Activated CD8-positive, alpha-beta memory T cell treated with anti-CD3 and anti-CD28 coated beads, Interleukin-2, amount 10 ng/mL, durations not matched to agents 7 days and 5 days (primary cell): ENCODE measurements at regions not wholly inside any gene's neighbourhood (a gene's known extent, or its start where the extent isn't known, plus 50 kb on each side); places are given as distances from the start of the nearest gene placed in this dataset.

Source experiments
- ATAC-seq: fragments of 150-1000 bp; cut with Tn5 transposase; one replicate; pipeline ENCODE4 v1.10.0; 2021; ENCODE audit warnings: moderate library complexity
- CTCF ChIA-PET: fragments of 350-600 bp; sonication (Branson Sonifier 250); formaldehyde crosslinking; loops from one replicate; lab custom pipeline; 2021; ENCODE audit warnings: antibody characterized with exemption; lab: Charles Lee
- DNase-seq: peaks from one replicate; pipeline ENCODE4 v3.0.0-alpha.2; 2020
- H3K27ac Mint-ChIP-seq: one replicate; pipeline ENCODE4 v1.8.0; 2021; ENCODE audit warnings: mild to moderate bottlenecking, mixed read lengths
- H3K27me3 Mint-ChIP-seq: one replicate; pipeline ENCODE4 v1.8.0; 2021; ENCODE audit warnings: mixed read lengths
- H3K36me3 Mint-ChIP-seq: one replicate; pipeline ENCODE4 v1.8.0; 2021; ENCODE audit warnings: mild to moderate bottlenecking, mixed read lengths
- H3K4me1 Mint-ChIP-seq: one replicate; pipeline ENCODE4 v1.8.0; 2021; ENCODE audit warnings: mixed read lengths
- H3K4me3 Mint-ChIP-seq: one replicate; pipeline ENCODE4 v1.8.0; 2021; ENCODE audit warnings: mild to moderate bottlenecking, moderate library complexity, mixed read lengths
- H3K9me3 Mint-ChIP-seq: one replicate; pipeline ENCODE4 v1.8.0; 2022; ENCODE audit warnings: low read depth, mixed read lengths

DNA sequence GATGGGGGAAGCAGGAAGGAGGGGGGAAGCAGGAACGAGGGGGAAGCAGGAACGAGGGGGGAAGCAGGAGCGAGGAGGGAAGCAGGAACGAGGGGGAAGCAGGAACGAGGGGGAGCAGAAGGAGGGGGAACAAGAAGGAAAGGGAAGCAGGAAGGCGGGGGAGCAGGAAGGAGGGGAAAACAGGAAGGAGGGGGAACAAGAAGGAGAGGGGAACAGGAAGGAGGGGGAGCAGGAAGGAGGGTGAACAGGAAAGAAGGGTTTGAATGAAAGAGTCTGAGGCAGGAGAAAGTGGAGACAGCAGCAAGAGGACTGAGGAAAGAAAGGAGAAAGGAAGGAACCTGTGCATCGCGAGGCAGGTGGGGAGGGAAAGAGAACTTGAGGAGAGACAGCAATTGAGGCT is 256.6 kb downstream of the PTEN start:
- Mint-ChIP-seq H3K4me3 (no peak overlapping the region), H3K36me3 (peaks cover under 1% of the 10 kb centered on the region), H3K9me3 (no peaks in the 10 kb centered on the region), H3K4me1 (peaks cover 10% of the 10 kb centered on the region), H3K27ac (no peak overlapping the region), H3K27me3 (peaks cover 4% of the 10 kb centered on the region)
- DNase-seq (no peak), ATAC-seq (no peak)
- CTCF ChIA-PET: interaction anchor here (1.4 kb wide), 1 partner anchor 255 kb away, joined by 5 read pairs; no protein-coding TSS in a partner anchor

DNA sequence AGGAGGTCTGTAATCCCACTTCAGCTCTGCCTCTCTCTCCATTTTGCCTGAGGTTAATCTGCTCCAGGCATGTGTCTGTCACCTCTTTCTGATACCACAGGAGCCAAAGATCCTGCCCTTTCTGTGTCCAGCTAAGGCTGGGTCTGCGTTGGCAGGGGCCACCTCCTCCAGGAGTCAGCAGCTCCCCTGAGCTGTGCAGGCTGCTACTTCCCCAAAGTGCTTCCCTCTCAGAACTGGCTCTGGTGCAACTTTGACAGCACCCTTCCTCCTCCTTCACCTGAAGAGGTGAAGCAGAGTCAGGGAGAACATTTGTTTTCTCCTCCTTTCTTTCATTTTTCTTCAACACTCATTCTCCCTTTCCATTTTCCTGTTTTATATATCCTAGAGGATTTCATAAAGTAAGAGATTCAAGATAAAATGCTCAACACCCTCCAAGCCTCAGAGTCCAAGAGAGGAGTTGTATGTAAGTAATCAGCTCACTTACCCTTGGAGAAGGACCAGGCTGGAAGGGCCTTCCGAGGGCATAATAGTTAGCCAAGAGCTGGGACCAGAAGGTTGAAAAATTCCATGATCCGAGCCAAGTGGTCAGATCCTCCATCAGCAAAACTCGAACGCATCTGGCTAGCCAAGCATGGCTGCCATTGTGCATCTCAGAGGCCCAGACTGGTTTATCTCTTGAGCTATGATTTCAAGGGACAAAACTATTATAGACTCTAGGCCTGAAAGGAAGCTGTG is 257.3 kb downstream of the PTEN start:
- ATAC-seq (no peak), DNase-seq (no peak)
- Mint-ChIP-seq H3K4me3 (no peak overlapping the region), H3K27me3 (peaks cover 7% of the 10 kb centered on the region), H3K36me3 (peaks cover 3% of the 10 kb centered on the region), H3K4me1 (peaks cover 10% of the 10 kb centered on the region), H3K9me3 (peaks cover 2% of the 10 kb centered on the region), H3K27ac (no peak overlapping the region)
- CTCF ChIA-PET: interaction anchor here (1.0 to 1.4 kb wide), 3 partner anchors 29 to 255 kb away, joined by 3 to 5 read pairs (median 3); no protein-coding TSS in a partner anchor

- Mint-ChIP-seq H3K36me3 (peaks cover 3% of the 10 kb centered on the region), H3K27ac (no peak overlapping the region), H3K4me1 (peaks cover 10% of the 10 kb centered on the region), H3K9me3 (peaks cover 3% of the 10 kb centered on the region), H3K4me3 (no peak overlapping the region), H3K27me3 (peaks cover 7% of the 10 kb centered on the region)
- CTCF ChIA-PET: interaction anchor here (1.0 to 1.4 kb wide), 3 partner anchors 30 to 256 kb away, joined by 3 to 5 read pairs (median 3); no protein-coding TSS in a partner anchor
- DNase-seq (no peak), ATAC-seq (no peak)
Measured at GRCh38 chr10:88121361-88121760, 257.9 kb downstream of the PTEN start.

DNA sequence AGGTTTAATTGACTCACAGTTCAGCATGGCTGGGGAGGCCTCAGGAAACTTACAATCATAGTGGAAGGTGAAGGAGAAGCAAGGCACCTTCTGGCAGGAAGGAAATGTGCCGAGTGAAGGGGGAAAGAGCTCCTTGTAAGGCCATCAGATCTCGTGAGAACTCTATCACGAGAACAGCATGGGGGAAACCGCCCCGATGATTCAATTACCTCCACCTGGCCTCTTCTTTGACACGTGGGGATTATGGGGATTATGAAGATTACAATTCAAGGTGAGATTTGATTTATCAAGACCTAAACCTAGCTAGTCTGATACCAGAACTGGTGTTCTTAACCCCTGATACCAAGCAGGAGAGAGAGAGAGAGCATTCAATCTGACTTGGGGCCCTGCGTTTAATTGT is 258.7 kb downstream of the PTEN start:
- CTCF ChIA-PET: interaction anchor here (1.3 kb wide), 1 partner anchor 28 kb away, joined by 3 read pairs; no protein-coding TSS in a partner anchor
- DNase-seq: no peak
- ATAC-seq: no peak

DNA sequence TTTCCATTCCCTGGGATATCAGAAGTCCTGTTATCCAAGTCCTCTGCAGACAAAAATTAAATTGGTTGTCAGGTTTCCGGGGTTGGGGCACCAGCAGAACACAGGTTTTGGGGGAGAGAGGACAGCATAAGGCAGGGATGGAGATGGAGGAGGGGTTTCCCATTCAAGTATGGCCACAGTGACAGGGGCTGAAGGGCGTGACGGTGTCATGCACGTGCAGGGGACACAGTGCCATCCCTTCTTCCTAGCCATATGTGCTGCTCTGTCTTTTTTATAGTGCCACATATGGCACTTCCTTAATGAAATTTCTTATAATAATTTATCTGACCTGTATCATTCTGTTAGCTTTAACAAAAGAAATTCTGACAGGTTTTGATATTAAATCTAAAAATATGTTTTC is 259.2 kb downstream of the PTEN start:
- CTCF ChIA-PET: interaction anchor here (1.3 kb wide), 1 partner anchor 28 kb away, joined by 3 read pairs; no protein-coding TSS in a partner anchor
- Mint-ChIP-seq H3K4me1 (peaks cover 14% of the 10 kb centered on the region), H3K36me3 (peaks cover 3% of the 10 kb centered on the region), H3K4me3 (no peak overlapping the region), H3K27ac (no peak overlapping the region), H3K9me3 (peaks cover 3% of the 10 kb centered on the region), H3K27me3 (peaks cover 7% of the 10 kb centered on the region)
- DNase-seq (no peak), ATAC-seq (no peak)

More for the DNA sequence above, 258.7 kb downstream of the PTEN start:
- Mint-ChIP-seq H3K4me1 (peaks cover 12% of the 10 kb centered on the region), H3K36me3 (peaks cover 3% of the 10 kb centered on the region), H3K4me3 (no peak overlapping the region), H3K9me3 (peaks cover 3% of the 10 kb centered on the region), H3K27ac (no peak overlapping the region), H3K27me3 (peaks cover 7% of the 10 kb centered on the region)

GRCh38 chr10:88125766-88126165 is 262.3 kb downstream of the PTEN start:
- CTCF ChIA-PET: interaction anchor here (0.5 kb wide), 1 partner anchor 146 kb away, joined by 3 read pairs; no protein-coding TSS in a partner anchor

GRCh38 chr10:88126699-88127098 is 263.3 kb downstream of the PTEN start:
- Mint-ChIP-seq H3K4me1 (peaks cover 5% of the 10 kb centered on the region), H3K36me3 (peaks cover 3% of the 10 kb centered on the region), H3K27ac (no peak overlapping the region), H3K9me3 (peaks cover 3% of the 10 kb centered on the region), H3K4me3 (no peak overlapping the region), H3K27me3 (peaks cover 7% of the 10 kb centered on the region)
- DNase-seq (no peak), ATAC-seq (no peak)
- CTCF ChIA-PET: no interaction called here

More at GRCh38 chr10:88125766-88126165, 262.3 kb downstream of the PTEN start:
- peaks cover 6% of the 10 kb centered on the region for H3K4me1 Mint-ChIP-seq
- no peak for ATAC-seq
- no peak overlapping the region for H3K4me3 Mint-ChIP-seq
- H3K36me3 Mint-ChIP-seq: peaks cover 3% of the 10 kb centered on the region
- H3K9me3 Mint-ChIP-seq: peaks cover 3% of the 10 kb centered on the region
- H3K27ac Mint-ChIP-seq: no peak overlapping the region
- no peak for DNase-seq
- H3K27me3 Mint-ChIP-seq: peaks cover 7% of the 10 kb centered on the region

DNA sequence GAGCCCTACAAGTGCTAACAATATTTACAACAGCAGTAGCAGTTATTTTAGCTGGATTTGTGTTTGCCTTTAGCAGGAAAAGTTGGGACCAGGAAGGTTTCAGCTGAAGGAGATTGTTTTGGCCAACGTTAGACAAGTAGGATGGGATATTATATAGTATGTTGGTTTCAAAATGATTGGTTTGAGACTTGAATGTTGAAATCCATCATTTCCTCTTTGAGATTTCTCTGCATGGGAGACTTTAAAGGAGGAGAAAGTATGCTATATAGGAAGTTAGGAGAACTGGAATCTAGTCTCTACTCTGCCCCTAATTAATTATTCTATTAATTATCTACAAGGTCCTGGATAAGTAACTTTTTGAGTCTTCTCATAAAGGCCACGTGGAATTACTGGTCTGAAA is 263.8 kb downstream of the PTEN start:
- Mint-ChIP-seq H3K4me1 (peaks cover 5% of the 10 kb centered on the region), H3K4me3 (no peak overlapping the region), H3K27ac (no peak overlapping the region), H3K36me3 (peaks cover 3% of the 10 kb centered on the region), H3K27me3 (peaks cover 7% of the 10 kb centered on the region), H3K9me3 (peaks cover 3% of the 10 kb centered on the region)
- CTCF ChIA-PET: no interaction called here
- no peak for ATAC-seq
- DNase-seq: no peak

DNA sequence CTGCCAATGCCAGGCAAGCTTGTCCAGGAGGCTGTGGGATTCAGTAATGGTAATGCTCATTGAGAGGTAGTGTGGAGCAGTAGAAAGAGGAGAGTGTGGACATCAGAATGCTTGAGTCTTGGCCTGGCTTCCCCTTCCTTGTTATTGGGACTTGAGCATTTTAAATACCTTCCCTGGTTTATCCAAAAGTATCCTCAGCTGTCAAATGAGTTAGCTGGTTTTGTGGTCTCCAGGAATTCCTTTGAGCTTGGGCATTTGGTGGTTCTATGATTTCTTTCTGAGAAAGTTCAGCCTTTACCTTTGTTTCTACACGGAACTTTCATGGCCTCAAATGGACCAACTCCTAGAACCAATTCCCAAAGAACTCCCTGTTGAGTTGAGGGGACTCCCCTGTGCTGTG is 264.3 kb downstream of the PTEN start:
- no peak for ATAC-seq
- Mint-ChIP-seq H3K4me3 (no peak overlapping the region), H3K27me3 (peaks cover 7% of the 10 kb centered on the region), H3K4me1 (peaks cover 5% of the 10 kb centered on the region), H3K36me3 (peaks cover 3% of the 10 kb centered on the region), H3K9me3 (peaks cover 3% of the 10 kb centered on the region), H3K27ac (no peak overlapping the region)
- CTCF ChIA-PET: interaction anchor here (1.9 kb wide), 1 partner anchor 10 kb away, joined by 7 read pairs; no protein-coding TSS in a partner anchor
- DNase-seq: no peak

DNA sequence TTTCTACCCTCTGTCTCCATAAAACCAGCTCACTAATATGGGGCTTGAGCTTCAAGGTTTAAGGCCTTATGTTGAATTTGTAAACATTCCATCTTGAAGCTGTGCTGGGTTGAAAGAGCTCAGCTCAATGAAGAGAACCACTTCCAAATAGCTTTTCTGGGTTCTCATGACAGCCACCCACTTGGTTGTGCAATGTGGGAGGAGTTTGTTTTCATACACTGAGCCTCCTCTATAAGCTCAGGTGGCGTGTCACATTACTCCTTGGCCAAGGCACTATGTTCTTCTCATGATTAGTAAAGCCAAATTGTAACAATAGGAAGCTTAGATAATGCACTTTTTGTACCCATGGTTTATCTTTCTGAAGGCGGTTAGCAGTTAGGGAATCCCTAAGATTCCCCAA is 265.6 kb downstream of the PTEN start:
- no peak for DNase-seq
- peaks cover 4% of the 10 kb centered on the region for H3K27me3 Mint-ChIP-seq
- peaks cover 5% of the 10 kb centered on the region for H3K4me1 Mint-ChIP-seq
- H3K4me3 Mint-ChIP-seq: no peak overlapping the region
- ATAC-seq: no peak
- CTCF ChIA-PET: interaction anchor here (1.9 kb wide), 1 partner anchor 12 kb away, joined by 7 read pairs; no protein-coding TSS in a partner anchor
- no peak overlapping the region for H3K27ac Mint-ChIP-seq
- peaks cover 3% of the 10 kb centered on the region for H3K9me3 Mint-ChIP-seq
- H3K36me3 Mint-ChIP-seq: peaks cover 3% of the 10 kb centered on the region

GRCh38 chr10:88130912-88131311 is 267.5 kb downstream of the PTEN start:
- Mint-ChIP-seq H3K9me3 (peaks cover 3% of the 10 kb centered on the region), H3K27ac (no peak overlapping the region), H3K4me1 (peaks cover 5% of the 10 kb centered on the region), H3K4me3 (no peak overlapping the region), H3K27me3 (no peaks in the 10 kb centered on the region), H3K36me3 (peaks cover 3% of the 10 kb centered on the region)
- DNase-seq: no peak
- no peak for ATAC-seq
- CTCF ChIA-PET: no interaction called here

GRCh38 chr10:88131511-88132139 is 268.2 kb downstream of the PTEN start:
- Mint-ChIP-seq H3K27ac (no peak overlapping the region), H3K9me3 (peaks cover 3% of the 10 kb centered on the region), H3K4me1 (peaks cover 4% of the 10 kb centered on the region), H3K36me3 (peaks cover 3% of the 10 kb centered on the region), H3K27me3 (no peaks in the 10 kb centered on the region), H3K4me3 (no peak overlapping the region)
- CTCF ChIA-PET: no interaction called here
- DNase-seq (no peak), ATAC-seq (no peak)

DNA sequence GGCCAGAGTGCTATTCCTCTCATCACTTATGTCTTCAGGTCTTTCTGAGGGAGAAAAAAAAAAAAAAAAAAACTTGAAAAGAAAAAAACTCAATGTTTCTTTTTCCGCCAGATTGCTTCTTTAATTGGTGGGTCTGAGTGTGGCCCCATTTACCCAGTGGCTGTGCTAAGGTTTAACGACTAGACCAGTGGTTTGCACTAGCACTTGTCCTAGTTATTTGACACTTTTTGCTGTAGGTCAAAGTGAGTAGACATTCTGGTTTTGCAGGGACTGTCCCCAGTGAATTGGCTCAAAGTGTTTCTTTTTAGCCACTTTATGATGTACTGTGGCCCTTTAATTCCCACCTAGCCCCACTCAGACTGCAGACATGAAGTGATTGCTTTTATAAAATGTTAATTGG is 273.3 kb downstream of the PTEN start:
- Mint-ChIP-seq H3K36me3 (peaks cover 4% of the 10 kb centered on the region), H3K4me1 (peaks cover 9% of the 10 kb centered on the region), H3K27me3 (peaks cover 4% of the 10 kb centered on the region), H3K27ac (no peak overlapping the region), H3K9me3 (peaks cover 3% of the 10 kb centered on the region), H3K4me3 (no peak overlapping the region)
- ATAC-seq: no peak
- CTCF ChIA-PET: no interaction called here
- DNase-seq: no peak
